SJSA1 (cell line): ENCODE measurements at regions not wholly inside any gene's neighbourhood (a gene's known extent, or its start where the extent isn't known, plus 50 kb on each side); places are given as distances from the start of the nearest gene placed in this dataset.
A peak's percentile ranks its signal among the peaks of the same experiment; 100 is the strongest.

ENCODE experiments used
- DNase-seq, 2 experiments: peaks; one replicate each; pipeline ENCODE4 v3.0.0-alpha.2; 2015 to 2020; ENCODE audit warnings: low spot score in 2 of 2, low read depth in 1 of 2
- H3K27ac ChIP-seq: fragments of 250-450 bp; sonication (Bioruptor Pico); 2 replicates; pipeline ENCODE4 v1.5.1; 2020; ENCODE audit warnings: mild to moderate bottlenecking, moderate library complexity
- H3K27me3 ChIP-seq: fragments of 250-450 bp; sonication (Bioruptor Pico); replicated peaks from 2 replicates; pipeline ENCODE4 v1.5.1; 2020; ENCODE audit warnings: mild to moderate bottlenecking, moderate library complexity
- H3K36me3 ChIP-seq: fragments of 250-450 bp; sonication (Bioruptor Pico); 2 replicates; pipeline ENCODE4 v1.5.1; 2020; ENCODE audit warnings: mild to moderate bottlenecking
- H3K4me1 ChIP-seq: fragments of 250-450 bp; sonication (Bioruptor Pico); replicated peaks from 2 replicates; pipeline ENCODE4 v1.6.1; 2021; ENCODE audit warnings: mild to moderate bottlenecking
- H3K4me3 ChIP-seq: fragments of 250-450 bp; sonication (Bioruptor Pico); 2 replicates; pipeline ENCODE4 v1.5.1; 2020; ENCODE audit warnings: mild to moderate bottlenecking
- H3K9me3 ChIP-seq: fragments of 250-450 bp; sonication (Bioruptor Pico); replicated peaks from 2 replicates; pipeline ENCODE4 v1.5.1; 2020; ENCODE audit warnings: mild to moderate bottlenecking

DNA sequence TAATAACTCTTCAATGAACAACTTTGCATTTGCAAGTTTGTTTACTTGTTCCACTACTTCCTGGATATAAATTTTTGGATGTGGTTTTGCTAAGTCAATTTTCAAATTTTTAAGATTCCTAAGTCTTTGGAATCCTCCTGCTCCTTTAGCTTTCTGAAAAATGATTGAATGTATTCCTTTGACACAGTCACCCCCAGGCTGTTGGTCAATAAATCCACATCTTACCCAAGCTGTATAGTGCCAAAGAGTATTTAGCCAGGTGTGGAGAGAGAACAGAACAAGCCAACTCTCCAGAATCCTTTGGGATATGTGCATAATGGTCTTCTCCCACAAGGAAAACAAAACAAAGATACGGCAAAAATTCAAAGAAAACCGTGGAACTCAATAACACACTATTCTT is 56.9 kb upstream of the INTU start:
- peaks cover 9% of the 10 kb centered on the region for H3K4me1 ChIP-seq
- no peaks in the 10 kb centered on the region for H3K36me3 ChIP-seq
- H3K4me3 ChIP-seq: no peak overlapping the region
- peak in 1 of 2 experiments; percentile 11 for DNase-seq
- no peaks in the 10 kb centered on the region for H3K27me3 ChIP-seq
- H3K9me3 ChIP-seq: no peaks in the 10 kb centered on the region
- H3K27ac ChIP-seq: no peak overlapping the region

- Histone ChIP-seq H3K36me3 (no peaks in the 10 kb centered on the region), H3K27me3 (no peaks in the 10 kb centered on the region), H3K4me3 (no peak overlapping the region), H3K27ac (no peak overlapping the region), H3K4me1 (peaks cover 9% of the 10 kb centered on the region), H3K9me3 (no peaks in the 10 kb centered on the region)
- no peak for DNase-seq
Measured at GRCh38 chr4:127578491-127578890, 54.3 kb upstream of the INTU start.

GRCh38 chr4:127578967-127579366 is 53.8 kb upstream of the INTU start:
- Histone ChIP-seq H3K27ac (no peak overlapping the region), H3K27me3 (no peaks in the 10 kb centered on the region), H3K36me3 (no peaks in the 10 kb centered on the region), H3K4me1 (peaks cover 9% of the 10 kb centered on the region), H3K9me3 (no peaks in the 10 kb centered on the region), H3K4me3 (no peak overlapping the region)
- no peak for DNase-seq

DNA sequence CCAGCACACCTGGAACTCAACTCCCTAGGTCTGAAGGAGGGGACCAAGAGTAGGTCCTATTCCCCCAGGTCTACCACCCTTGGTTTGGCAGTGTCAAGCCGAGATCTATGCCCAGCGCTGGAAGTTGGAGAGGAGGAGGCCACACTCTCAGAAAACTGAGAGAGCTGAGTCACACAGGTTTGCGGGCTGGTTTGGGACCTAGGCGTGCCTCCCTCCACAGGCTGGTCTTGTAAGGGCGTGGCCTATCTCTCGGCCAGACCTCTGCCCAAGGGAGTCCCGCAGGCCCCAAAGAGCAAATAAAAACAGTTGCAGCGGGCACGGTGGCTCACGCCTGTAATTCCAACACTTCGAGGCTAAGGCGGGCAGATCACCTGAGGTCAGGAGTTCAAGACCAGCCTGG is 52.9 kb upstream of the INTU start:
- H3K36me3 ChIP-seq: no peaks in the 10 kb centered on the region
- H3K4me3 ChIP-seq: no peak overlapping the region
- H3K27ac ChIP-seq: no peak overlapping the region
- H3K4me1 ChIP-seq: peaks cover 9% of the 10 kb centered on the region
- no peak for DNase-seq
- H3K9me3 ChIP-seq: no peaks in the 10 kb centered on the region
- H3K27me3 ChIP-seq: no peaks in the 10 kb centered on the region

DNA sequence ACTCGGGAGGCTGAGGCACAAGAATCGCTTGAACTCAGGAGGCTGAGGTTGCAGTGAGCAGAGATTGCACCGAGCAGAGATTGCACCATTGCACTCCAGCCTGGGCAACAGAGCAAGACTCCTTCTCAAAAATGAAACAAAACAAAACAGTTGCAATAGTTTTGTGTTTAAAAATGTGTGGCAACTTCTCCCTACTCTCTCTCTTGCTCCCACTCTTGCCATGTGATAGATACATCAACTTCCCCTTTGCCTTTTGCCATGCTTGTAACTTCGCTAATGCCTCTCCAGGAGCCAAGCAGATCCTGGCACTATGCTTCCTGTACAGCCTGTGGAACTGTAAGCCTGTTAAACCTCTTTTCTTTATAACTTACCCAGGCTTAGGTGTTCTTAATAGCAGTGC is 52.5 kb upstream of the INTU start:
- H3K36me3 ChIP-seq: no peaks in the 10 kb centered on the region
- H3K4me1 ChIP-seq: peaks cover 9% of the 10 kb centered on the region
- no peak overlapping the region for H3K27ac ChIP-seq

GRCh38 chr4:127580891-127581290 is 51.9 kb upstream of the INTU start:
- Histone ChIP-seq H3K36me3 (no peaks in the 10 kb centered on the region), H3K27ac (no peak overlapping the region), H3K4me1 (peaks cover 4% of the 10 kb centered on the region), H3K4me3 (no peak overlapping the region), H3K9me3 (no peaks in the 10 kb centered on the region), H3K27me3 (no peaks in the 10 kb centered on the region)
- DNase-seq: no peak

More for the DNA sequence above, 52.5 kb upstream of the INTU start:
- DNase-seq: no peak
- Histone ChIP-seq H3K27me3 (no peaks in the 10 kb centered on the region), H3K9me3 (no peaks in the 10 kb centered on the region), H3K4me3 (no peak overlapping the region)
